Activated T-helper 1 cell treated with anti-CD3 and anti-CD28 coated beads, Interleukin-12 subunit alpha, Interleukin-12 subunit beta, Interleukin-2, Interleukin-4 antibody, amounts not matched to agents 30 ng/mL and 10 ng/mL and 1 ng/mL, durations not matched to agents 14 hours and 24 hours and 36 hours (primary cell): ENCODE measurements at regions not wholly inside any gene's neighbourhood (a gene's known extent, or its start where the extent isn't known, plus 50 kb on each side); places are given as distances from the start of the nearest gene placed in this dataset.
"Not testable (repeated sequence)": the region's sequence is repeated elsewhere in the genome, so short reads cannot be mapped to it uniquely, and the experiment has no call there.

Experiments
- DNase-seq: peaks from one replicate; pipeline ENCODE4 v3.0.0; 2021; ENCODE audit warnings: low spot score
- H3K27ac Mint-ChIP-seq: one replicate; pipeline ENCODE4 v1.8.0; 2021; ENCODE audit warnings: mild to moderate bottlenecking, mixed read lengths
- H3K27me3 Mint-ChIP-seq: one replicate; pipeline ENCODE4 v1.8.0; 2022; ENCODE audit warnings: mild to moderate bottlenecking, moderate library complexity, mixed read lengths; ENCODE audit not compliant: insufficient read depth
- H3K36me3 Mint-ChIP-seq: one replicate; pipeline ENCODE4 v1.8.0; 2021; ENCODE audit warnings: low read depth, mixed read lengths
- H3K4me1 Mint-ChIP-seq: one replicate; pipeline ENCODE4 v1.8.0; 2021; ENCODE audit warnings: low read depth, mixed read lengths
- H3K4me3 Mint-ChIP-seq: one replicate; pipeline ENCODE4 v1.8.0; 2021; ENCODE audit warnings: mild to moderate bottlenecking, moderate library complexity, mixed read lengths
- H3K9me3 Mint-ChIP-seq: one replicate; pipeline ENCODE4 v1.8.0; 2021; ENCODE audit warnings: mixed read lengths
- intact Hi-C: fragments of 100-400 bp; cut with micrococcal nuclease; formaldehyde crosslinking; loops from one replicate; pipeline ENCODE4 v1.15.1; 2024

- no peaks in the 10 kb centered on the region for H3K4me1 Mint-ChIP-seq
- peaks cover 2% of the 10 kb centered on the region for H3K27me3 Mint-ChIP-seq
- H3K4me3 Mint-ChIP-seq: no peak overlapping the region
- H3K27ac Mint-ChIP-seq: no peak overlapping the region
- no peaks in the 10 kb centered on the region for H3K9me3 Mint-ChIP-seq
- DNase-seq: no peak
- H3K36me3 Mint-ChIP-seq: no peaks in the 10 kb centered on the region
- intact Hi-C loops: no loop called here
Measured at GRCh38 chr2:38495880-38496279, 106.8 kb downstream of the HNRNPLL start.

DNA sequence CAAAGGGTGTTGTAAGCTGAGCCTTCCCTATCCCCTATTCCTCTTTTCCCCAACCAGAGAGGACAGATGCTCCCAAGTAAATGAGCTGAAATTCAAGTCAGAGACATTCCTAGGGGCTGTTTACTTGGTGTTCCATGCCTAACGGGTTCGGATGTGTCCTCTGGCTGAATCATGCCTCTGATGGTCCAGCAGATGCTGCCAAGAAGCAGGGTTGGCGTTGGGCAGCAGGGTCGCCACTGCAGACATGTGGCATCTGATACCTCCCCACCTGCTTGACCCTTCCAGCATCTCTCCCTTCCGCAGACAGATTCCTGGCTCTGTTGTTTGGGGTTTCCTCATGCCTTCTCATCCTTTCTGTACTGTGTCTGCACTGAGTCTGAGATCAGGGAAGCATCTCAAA lies 108.3 kb downstream of the HNRNPLL start:
- Mint-ChIP-seq H3K36me3 (no peaks in the 10 kb centered on the region), H3K27me3 (peaks cover 2% of the 10 kb centered on the region), H3K4me3 (no peak overlapping the region), H3K4me1 (no peaks in the 10 kb centered on the region), H3K9me3 (no peaks in the 10 kb centered on the region), H3K27ac (no peak overlapping the region)
- intact Hi-C loops: no loop called here
- no peak for DNase-seq

DNA sequence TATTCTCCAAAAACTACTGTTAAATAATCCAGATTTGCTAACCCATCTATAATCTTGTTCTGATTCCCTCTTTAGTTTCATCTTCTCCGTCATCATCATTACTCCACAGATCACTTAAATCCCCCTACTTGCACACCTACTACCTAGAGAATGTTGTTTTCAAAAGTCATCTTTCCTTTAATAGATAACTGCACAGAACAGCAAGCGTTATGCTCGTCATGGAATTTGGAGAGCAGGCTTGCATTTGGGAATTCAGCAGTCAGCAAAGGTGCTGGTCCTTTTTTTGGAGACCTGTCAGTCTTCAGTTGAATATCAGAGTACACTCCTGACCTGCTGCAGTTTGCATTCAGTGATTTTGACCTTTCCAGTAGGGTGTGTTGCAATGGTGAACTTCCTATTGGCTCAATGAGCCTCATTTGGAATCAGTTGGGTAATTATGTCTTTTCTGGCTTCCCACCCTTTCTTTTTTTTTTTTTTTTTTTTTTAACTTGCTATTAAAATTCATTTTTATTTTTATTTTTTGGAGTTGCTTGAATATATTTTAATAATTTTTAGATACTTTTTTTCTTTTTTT lies 110.6 kb downstream of the HNRNPLL start:
- no peak overlapping the region for H3K27ac Mint-ChIP-seq
- intact Hi-C loops: no loop called here
- no peaks in the 10 kb centered on the region for H3K4me1 Mint-ChIP-seq
- H3K9me3 Mint-ChIP-seq: no peaks in the 10 kb centered on the region
- no peak for DNase-seq
- no peaks in the 10 kb centered on the region for H3K36me3 Mint-ChIP-seq
- H3K4me3 Mint-ChIP-seq: no peak overlapping the region
- H3K27me3 Mint-ChIP-seq: peaks cover 4% of the 10 kb centered on the region

- Mint-ChIP-seq H3K4me3 (no peak overlapping the region), H3K9me3 (no peaks in the 10 kb centered on the region), H3K27me3 (peaks cover 4% of the 10 kb centered on the region), H3K36me3 (no peaks in the 10 kb centered on the region), H3K27ac (no peak overlapping the region), H3K4me1 (no peaks in the 10 kb centered on the region)
- intact Hi-C loops: no loop called here
- no peak for DNase-seq
Measured at GRCh38 chr2:38491436-38491835, 111.3 kb downstream of the HNRNPLL start.

GRCh38 chr2:38489846-38490245 lies 112.8 kb upstream of the ATL2 start:
- H3K4me3 Mint-ChIP-seq: no peak overlapping the region
- H3K27ac Mint-ChIP-seq: no peak overlapping the region
- H3K4me1 Mint-ChIP-seq: no peaks in the 10 kb centered on the region
- H3K36me3 Mint-ChIP-seq: no peaks in the 10 kb centered on the region
- intact Hi-C loops: no loop called here
- no peak for DNase-seq
- peaks cover 4% of the 10 kb centered on the region for H3K27me3 Mint-ChIP-seq
- H3K9me3 Mint-ChIP-seq: no peaks in the 10 kb centered on the region

GRCh38 chr2:38487852-38488251 lies 110.8 kb upstream of the ATL2 start:
- Mint-ChIP-seq H3K36me3 (no peaks in the 10 kb centered on the region), H3K4me3 (no peak overlapping the region), H3K27me3 (peaks cover 6% of the 10 kb centered on the region), H3K9me3 (no peaks in the 10 kb centered on the region), H3K27ac (no peak overlapping the region), H3K4me1 (no peaks in the 10 kb centered on the region)
- intact Hi-C loops: no loop called here
- DNase-seq: no peak

- H3K4me3 Mint-ChIP-seq: no peak overlapping the region
- H3K4me1 Mint-ChIP-seq: no peaks in the 10 kb centered on the region
- H3K36me3 Mint-ChIP-seq: no peaks in the 10 kb centered on the region
- H3K27ac Mint-ChIP-seq: no peak overlapping the region
- DNase-seq: no peak
- H3K9me3 Mint-ChIP-seq: no peaks in the 10 kb centered on the region
- peaks cover 4% of the 10 kb centered on the region for H3K27me3 Mint-ChIP-seq
- intact Hi-C loops: no loop called here
Measured at GRCh38 chr2:38486213-38487026, 109.3 kb upstream of the ATL2 start.

GRCh38 chr2:38485734-38486133 lies 108.7 kb upstream of the ATL2 start:
- no peaks in the 10 kb centered on the region for H3K4me1 Mint-ChIP-seq
- intact Hi-C loops: no loop called here

DNA sequence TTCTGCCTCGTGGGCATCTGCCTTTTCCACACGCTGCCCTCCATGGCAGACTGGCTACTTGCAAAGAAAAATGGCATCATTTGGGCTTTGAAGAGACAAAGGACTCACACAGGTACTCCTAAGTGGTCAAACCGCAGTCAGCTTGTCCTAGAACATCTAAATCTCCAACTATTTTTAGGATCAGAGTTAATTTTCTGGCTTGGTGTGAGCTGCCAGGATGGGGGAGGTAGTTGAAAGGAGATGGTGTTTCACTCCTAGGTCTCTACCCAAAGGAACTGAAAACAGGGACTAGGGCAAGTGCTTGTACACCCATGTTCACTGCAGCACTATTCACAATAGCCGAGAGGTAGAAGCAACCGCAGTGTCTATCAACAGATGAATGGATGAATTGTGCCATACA lies 107.9 kb upstream of the ATL2 start:
- Mint-ChIP-seq H3K27ac (no peak overlapping the region), H3K27me3 (peaks cover 4% of the 10 kb centered on the region), H3K36me3 (no peaks in the 10 kb centered on the region), H3K4me1 (no peaks in the 10 kb centered on the region), H3K9me3 (peaks cover 7% of the 10 kb centered on the region), H3K4me3 (no peak overlapping the region)
- intact Hi-C loops: no loop called here
- no peak for DNase-seq

More at GRCh38 chr2:38485734-38486133, 108.7 kb upstream of the ATL2 start:
- Mint-ChIP-seq H3K27ac (no peak overlapping the region), H3K36me3 (no peaks in the 10 kb centered on the region), H3K9me3 (peaks cover 3% of the 10 kb centered on the region), H3K27me3 (peaks cover 4% of the 10 kb centered on the region), H3K4me3 (no peak overlapping the region)
- DNase-seq: no peak

DNA sequence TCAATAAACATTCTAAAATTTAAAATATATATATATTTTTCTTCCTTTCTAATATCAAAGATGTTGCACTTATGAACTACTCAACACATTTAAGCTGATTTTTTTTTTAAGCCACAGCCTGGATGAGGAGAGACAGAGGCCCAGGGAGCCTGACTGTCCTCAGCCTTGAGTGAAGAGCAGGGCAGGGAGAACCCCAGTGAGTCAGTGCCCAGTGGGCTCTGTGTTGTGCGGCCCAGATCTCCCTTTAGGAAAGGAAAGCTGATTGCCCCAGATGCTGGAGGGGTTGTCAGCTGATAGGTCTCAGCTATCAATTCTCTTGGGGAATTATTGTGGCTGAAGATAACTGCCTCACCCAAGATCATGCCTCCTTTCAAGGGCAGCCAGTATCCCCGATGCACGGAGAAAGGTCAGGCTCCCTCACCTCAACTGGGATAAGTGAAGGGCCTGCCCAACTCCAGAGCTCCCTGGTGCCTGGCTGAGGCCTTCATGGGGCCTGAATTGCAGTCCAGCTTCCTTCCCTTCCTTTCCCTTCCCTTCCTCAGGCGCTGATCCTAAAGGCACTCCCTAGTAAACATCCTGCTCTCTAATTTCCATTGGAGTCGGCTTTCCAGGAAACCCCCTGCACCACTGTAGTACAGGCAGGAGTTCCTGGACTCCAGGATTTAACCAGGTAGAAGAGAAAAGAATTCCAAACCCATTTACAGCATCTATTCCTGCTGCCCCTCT lies 106.9 kb upstream of the ATL2 start:
- intact Hi-C loops: no loop called here
- H3K27ac Mint-ChIP-seq: no peak overlapping the region
- H3K4me1 Mint-ChIP-seq: no peaks in the 10 kb centered on the region
- no peaks in the 10 kb centered on the region for H3K36me3 Mint-ChIP-seq
- H3K9me3 Mint-ChIP-seq: peaks cover 7% of the 10 kb centered on the region
- H3K4me3 Mint-ChIP-seq: no peak overlapping the region
- no peak for DNase-seq
- peaks cover 7% of the 10 kb centered on the region for H3K27me3 Mint-ChIP-seq

DNA sequence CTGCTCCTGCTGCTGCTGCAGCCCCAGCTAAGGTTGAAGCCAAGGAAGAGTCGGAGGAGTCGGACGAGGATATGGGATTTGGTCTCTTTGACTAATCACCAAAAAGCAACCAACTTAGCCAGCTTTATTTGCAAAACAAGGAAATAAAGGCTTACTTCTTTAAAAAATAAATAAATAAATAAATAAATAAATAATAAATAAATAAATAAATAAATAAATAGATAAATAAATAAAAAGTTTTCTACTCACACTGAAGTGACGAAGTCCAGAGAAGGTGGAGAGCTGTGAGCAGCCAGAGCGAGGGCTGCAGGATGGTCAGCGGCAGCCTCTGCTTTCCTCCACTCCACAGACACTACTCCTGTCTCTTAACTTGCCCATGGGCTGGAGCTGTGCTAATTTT lies 105.6 kb upstream of the ATL2 start:
- H3K27ac Mint-ChIP-seq, H3K9me3 Mint-ChIP-seq, H3K36me3 Mint-ChIP-seq, H3K4me3 Mint-ChIP-seq, H3K4me1 Mint-ChIP-seq, intact Hi-C loops, H3K27me3 Mint-ChIP-seq, DNase-seq: not testable (repeated sequence)

DNA sequence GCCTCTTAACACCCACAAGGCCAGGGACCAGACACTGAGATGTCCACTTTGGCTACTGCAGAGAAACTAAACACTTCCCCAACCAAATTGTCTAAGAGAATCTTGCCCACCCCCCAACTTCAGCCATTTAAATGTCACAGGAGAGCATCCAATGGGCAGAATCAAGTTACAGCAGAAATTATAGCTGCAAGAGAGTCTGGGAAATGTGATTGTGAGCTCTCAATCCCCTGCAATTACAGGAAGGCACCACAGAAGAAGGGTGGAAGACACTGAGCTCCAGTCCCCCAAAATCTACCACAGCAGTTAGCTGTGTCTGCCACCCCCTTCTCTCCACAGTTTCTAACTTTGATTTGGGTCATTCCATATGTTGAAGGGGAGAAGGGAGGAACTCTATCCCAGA lies 103.5 kb upstream of the ATL2 start:
- peaks cover 7% of the 10 kb centered on the region for H3K27me3 Mint-ChIP-seq
- peaks cover 2% of the 10 kb centered on the region for H3K4me1 Mint-ChIP-seq

DNA sequence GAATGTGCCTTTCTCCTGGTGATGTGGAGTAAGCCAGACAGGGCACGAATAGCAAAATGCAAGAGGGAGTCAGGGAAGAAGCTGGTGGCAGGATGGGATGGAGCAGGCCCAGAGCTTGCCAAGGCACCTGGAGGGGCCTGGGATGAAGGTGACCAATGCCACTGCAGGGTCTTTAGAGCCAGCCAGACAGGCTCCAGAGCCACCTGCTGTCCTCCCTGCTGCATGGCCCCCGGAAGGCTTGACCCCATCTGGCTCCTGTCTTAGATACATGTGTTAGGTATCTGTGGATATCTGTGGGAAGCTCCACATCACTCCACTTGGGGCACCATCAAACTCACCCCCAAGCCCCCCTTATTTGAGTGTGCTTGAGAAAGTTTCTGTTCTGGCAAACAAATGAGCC lies 99.9 kb upstream of the ATL2 start:
- Mint-ChIP-seq H3K4me3 (no peak overlapping the region), H3K27me3 (peaks cover 5% of the 10 kb centered on the region), H3K9me3 (peaks cover 11% of the 10 kb centered on the region), H3K36me3 (peaks cover 3% of the 10 kb centered on the region), H3K27ac (no peak overlapping the region), H3K4me1 (peaks cover 32% of the 10 kb centered on the region)
- intact Hi-C loops: loop anchor here (10.0 kb wide), 1 partner anchor 628 kb away; no protein-coding TSS in a partner anchor
- no peak for DNase-seq

More for the DNA sequence above, 103.5 kb upstream of the ATL2 start:
- H3K36me3 Mint-ChIP-seq: no peaks in the 10 kb centered on the region
- H3K9me3 Mint-ChIP-seq: peaks cover 7% of the 10 kb centered on the region
- intact Hi-C loops: no loop called here
- no peak overlapping the region for H3K4me3 Mint-ChIP-seq
- no peak for DNase-seq
- no peak overlapping the region for H3K27ac Mint-ChIP-seq
